ENCODE measurements at regions not wholly inside any gene's neighbourhood (a gene's known extent, or its start where the extent isn't known, plus 50 kb on each side); places are given as distances from the start of the nearest gene placed in this dataset.

GRCh38 chr7:133150760-133151159, 68.9 kb upstream of the CHCHD3 start:
- no peak for TF ChIP-seq CTCF (IDR thresholded peaks at IDR 0.05)
- TF ChIP-seq POLR2A (IDR thresholded peaks at IDR 0.05) = no peak

All from vagina (tissue), 2 donors.